SU-DHL-6 (cell line): ENCODE measurements at regions not wholly inside any gene's neighbourhood (a gene's known extent, or its start where the extent isn't known, plus 50 kb on each side); places are given as distances from the start of the nearest gene placed in this dataset.

ENCODE experiments used
- H2AFZ ChIP-seq: fragments of 200-600 bp; sonication (generic); 2 replicates; pipeline ENCODE4 v1.6.1; 2014; ENCODE audit warnings: low read depth, mild to moderate bottlenecking, moderate library complexity, mixed read lengths, antibody characterized with exemption, low read length; ENCODE audit not compliant: severe bottlenecking
- H3F3A ChIP-seq: fragments of 200-600 bp; shearing (Covaris generic); 2 replicates; pipeline ENCODE4 v1.6.0; 2016; ENCODE audit warnings: antibody characterized with exemption, mild to moderate bottlenecking; ENCODE audit not compliant: insufficient read depth
- H3K27ac ChIP-seq: fragments of 200-600 bp; sonication (generic); 2 replicates; pipeline ENCODE4 v1.5.1; 2016; ENCODE audit warnings: low read depth, mild to moderate bottlenecking, low read length, moderate library complexity, mixed read lengths
- H3K27me3 ChIP-seq: fragments of 200-600 bp; sonication (generic), shearing (Covaris generic); 2 replicates; pipeline ENCODE4 v1.6.0; 2014; ENCODE audit warnings: mild to moderate bottlenecking, low read length
- H3K36me3 ChIP-seq: fragments of 200-600 bp; sonication (generic); 2 replicates; pipeline ENCODE4 v1.6.1; 2014; ENCODE audit warnings: mild to moderate bottlenecking, low read length, mixed read lengths
- H3K4me2 ChIP-seq: fragments of 300-600, 200-600 bp; shearing (Covaris generic), sonication (generic); 2 replicates; pipeline ENCODE4 v1.6.0; 2014; ENCODE audit warnings: low read length, low read depth, mild to moderate bottlenecking; ENCODE audit not compliant: poor library complexity, severe bottlenecking
- H3K4me3 ChIP-seq: fragments of 200-600 bp; sonication (generic); 2 replicates; pipeline ENCODE4 v1.5.1; 2014; ENCODE audit warnings: antibody characterized with exemption, low read length, mild to moderate bottlenecking, mixed read lengths; ENCODE audit not compliant: insufficient read depth, poor library complexity, severe bottlenecking
- H3K79me2 ChIP-seq: fragments of 200-600 bp; sonication (generic); 2 replicates; pipeline ENCODE4 v1.6.1; 2014; ENCODE audit warnings: mild to moderate bottlenecking, low read length, moderate library complexity; ENCODE audit not compliant: insufficient read depth
- H3K9ac ChIP-seq: fragments of 200-600 bp; sonication (generic); 2 replicates; pipeline ENCODE4 v1.7.0; 2014; ENCODE audit warnings: mild to moderate bottlenecking, low read length
- H3K9me2 ChIP-seq: fragments of 200-600 bp; sonication (generic); replicated peaks from 2 replicates; pipeline ENCODE4 v1.6.1; 2014; ENCODE audit warnings: low read length; ENCODE audit not compliant: insufficient read depth
- H3K9me3 ChIP-seq: fragments of 200-600 bp; sonication (generic); 2 replicates; pipeline ENCODE4 v1.6.1; 2014; ENCODE audit warnings: low read length, mixed read lengths; ENCODE audit not compliant: insufficient read depth
- H4K20me1 ChIP-seq: fragments of 200-600 bp; sonication (generic); 2 replicates; pipeline ENCODE4 v1.6.1; 2014; ENCODE audit warnings: low read depth, mild to moderate bottlenecking, antibody characterized with exemption, low read length, moderate library complexity, mixed read lengths
- CTCF ChIP-seq: fragments of 200-600 bp; sonication (generic); IDR thresholded peaks from one replicate; pipeline ENCODE4 v1.5.1; 2017; ENCODE audit warnings: antibody characterized with exemption, mild to moderate bottlenecking, low read length, moderate library complexity; ENCODE audit not compliant: insufficient read depth, poor library complexity, severe bottlenecking
- EZH2phosphoT487 ChIP-seq: fragments of 200-600 bp; sonication (generic), shearing (Covaris generic); conservative IDR thresholded peaks from 2 replicates; pipeline ENCODE4 v1.6.1; 2018; ENCODE audit warnings: mild to moderate bottlenecking, antibody characterized with exemption, low read length, moderate library complexity, mixed read lengths

- H3K4me2 ChIP-seq: no peak overlapping the region
- no peak overlapping the region for H3K4me3 ChIP-seq
- H3K27me3 ChIP-seq: no peaks in the 10 kb centered on the region
- H3K36me3 ChIP-seq: no peaks in the 10 kb centered on the region
- no peak overlapping the region for H3K9ac ChIP-seq
- no peaks in the 10 kb centered on the region for H3K79me2 ChIP-seq
- H3K9me2 ChIP-seq: no peaks in the 10 kb centered on the region
- no peaks in the 10 kb centered on the region for H3K9me3 ChIP-seq
- no peak overlapping the region for H3K27ac ChIP-seq
- no peaks in the 10 kb centered on the region for H4K20me1 ChIP-seq
- no peaks in the 10 kb centered on the region for H3F3A ChIP-seq
- TF ChIP-seq EZH2phosphoT487: no peak
- TF ChIP-seq CTCF: no peak
- H2AFZ ChIP-seq: no peak overlapping the region
Observed at GRCh38 chr4:65014078-65014477, 604.8 kb upstream of the TECRL start.

DNA sequence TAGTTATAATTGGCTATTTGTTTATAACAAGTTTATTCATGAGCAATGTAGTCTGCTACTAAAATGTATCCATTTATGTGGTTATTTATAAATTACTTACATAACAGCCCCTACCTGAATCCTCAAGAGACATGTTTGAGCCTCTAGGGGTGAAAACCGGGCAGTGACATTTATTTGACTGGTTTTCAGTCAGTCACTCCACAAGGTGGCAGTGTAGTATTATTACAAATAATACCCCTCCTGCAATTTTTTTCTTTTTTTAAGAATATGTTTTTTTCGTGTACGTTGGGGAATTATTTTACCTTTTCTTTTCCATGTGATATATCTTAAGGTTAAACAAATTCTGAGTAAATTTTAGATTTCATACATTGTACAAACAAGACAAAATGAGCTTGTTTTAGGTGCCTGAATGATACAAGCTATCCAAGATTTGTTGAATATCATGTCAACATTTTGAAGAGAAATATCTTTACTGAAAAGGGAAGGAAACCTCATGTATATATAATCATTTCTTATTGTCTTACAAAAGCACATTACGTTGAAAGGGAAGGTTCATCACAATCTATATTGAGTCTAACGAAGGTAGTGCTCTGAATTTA is 598.7 kb upstream of the TECRL start:
- H3K9me2 ChIP-seq: no peaks in the 10 kb centered on the region
- TF ChIP-seq CTCF: peak; percentile 30
- TF ChIP-seq EZH2phosphoT487: no peak
- H3K4me2 ChIP-seq: peak overlapping the region; percentile 22

GRCh38 chr4:64975177-64975576 is 565.9 kb upstream of the TECRL start:
- Histone ChIP-seq H3F3A (no peaks in the 10 kb centered on the region), H3K9me2 (no peaks in the 10 kb centered on the region), H3K4me3 (no peak overlapping the region), H3K9ac (no peak overlapping the region), H4K20me1 (no peaks in the 10 kb centered on the region), H3K27me3 (no peaks in the 10 kb centered on the region), H3K9me3 (no peaks in the 10 kb centered on the region), H2AFZ (no peak overlapping the region), H3K36me3 (no peaks in the 10 kb centered on the region), H3K79me2 (no peaks in the 10 kb centered on the region), H3K27ac (no peak overlapping the region), H3K4me2 (no peak overlapping the region)
- TF ChIP-seq CTCF: no peak
- no peak for TF ChIP-seq EZH2phosphoT487

More for the DNA sequence above, 598.7 kb upstream of the TECRL start:
- H3F3A ChIP-seq: no peaks in the 10 kb centered on the region
- H3K79me2 ChIP-seq: no peaks in the 10 kb centered on the region
- H3K9me3 ChIP-seq: no peaks in the 10 kb centered on the region
- no peaks in the 10 kb centered on the region for H3K27me3 ChIP-seq
- H4K20me1 ChIP-seq: no peaks in the 10 kb centered on the region
- no peak overlapping the region for H3K4me3 ChIP-seq
- H3K27ac ChIP-seq: no peak overlapping the region
- H2AFZ ChIP-seq: peak overlapping the region; percentile 77
- H3K36me3 ChIP-seq: no peaks in the 10 kb centered on the region
- H3K9ac ChIP-seq: no peak overlapping the region
